ENCODE measurements at regions not wholly inside any gene's neighbourhood (a gene's known extent, or its start where the extent isn't known, plus 50 kb on each side); places are given as distances from the start of the nearest gene placed in this dataset.

GRCh38 chr9:129273136-129273895 lies 95.3 kb upstream of the IER5L start:
- no peak for TF ChIP-seq CTCF (IDR thresholded peaks at IDR 0.05; ENCODE audit: borderline replicate concordance, insufficient read depth, low read depth, low read length)
- no peak overlapping the region for H3K4me3 ChIP-seq (ENCODE audit: low read depth, low read length)

- TF ChIP-seq CTCF (IDR thresholded peaks at IDR 0.05; ENCODE audit: borderline replicate concordance, insufficient read depth, low read depth, low read length), result no peak
- no peak overlapping the region for H3K4me3 ChIP-seq (ENCODE audit: low read depth, low read length)
Observed at GRCh38 chr9:129272348-129273025, 94.4 kb upstream of the IER5L start.

- no peak for TF ChIP-seq CTCF (IDR thresholded peaks at IDR 0.05; ENCODE audit: borderline replicate concordance, insufficient read depth, low read depth, low read length)
- peak overlapping the region; percentile 8 for H3K4me3 ChIP-seq (ENCODE audit: low read depth, low read length)
Observed at GRCh38 chr9:129270903-129271431, 92.9 kb upstream of the IER5L start.

- no peak overlapping the region for H3K4me3 ChIP-seq (ENCODE audit: low read depth, low read length)
- no peak for TF ChIP-seq CTCF (IDR thresholded peaks at IDR 0.05; ENCODE audit: borderline replicate concordance, insufficient read depth, low read depth, low read length)
Observed at GRCh38 chr9:129270205-129270604, 92.1 kb upstream of the IER5L start.

GRCh38 chr9:129267141-129267540 lies 89.1 kb upstream of the IER5L start:
- no peak for TF ChIP-seq CTCF (IDR thresholded peaks at IDR 0.05; ENCODE audit: borderline replicate concordance, insufficient read depth, low read depth, low read length)
- no peak overlapping the region for H3K4me3 ChIP-seq (ENCODE audit: low read depth, low read length)

GRCh38 chr9:129266536-129266935 lies 88.5 kb upstream of the IER5L start:
- TF ChIP-seq CTCF (IDR thresholded peaks at IDR 0.05; ENCODE audit: borderline replicate concordance, insufficient read depth, low read depth, low read length), result no peak
- H3K4me3 ChIP-seq (ENCODE audit: low read depth, low read length), result no peak overlapping the region
